Kidney (tissue), 13 donors: ENCODE measurements at regions not wholly inside any gene's neighbourhood (a gene's known extent, or its start where the extent isn't known, plus 50 kb on each side); places are given as distances from the start of the nearest gene placed in this dataset.

Experiments used
- DNase-seq, 5 donors: peaks; one replicate each; pipeline ENCODE4 v3.0.0-alpha.2; 2013 to 2020
- FAIRE-seq: peaks from 2 replicates; lab custom pipeline; 2012; peaks lifted over from hg19 to GRCh38; lab: Jason Lieb, UNC
- H3K27ac ChIP-seq, 2 donors: one replicate each; pipeline ENCODE4 v1.7.0; 2013; ENCODE audit warnings: low read depth in 2 of 2, low read length in 2 of 2, inconsistent platforms in 1 of 2
- H3K27me3 ChIP-seq: one replicate; pipeline ENCODE4 v1.7.1; 2013; ENCODE audit warnings: low read length, inconsistent platforms; ENCODE audit not compliant: control insufficient read depth, insufficient read depth
- H3K36me3 ChIP-seq, 3 donors: one replicate each; pipeline versions ENCODE4 v1.7.0 to v1.7.1; 2013; ENCODE audit warnings: low read length in 3 of 3, control low read depth in 1 of 3, inconsistent platforms in 1 of 3; ENCODE audit not compliant: insufficient read depth in 3 of 3, control insufficient read depth in 2 of 3
- H3K4me1 ChIP-seq, 3 donors: one replicate each; pipeline versions ENCODE4 v1.7.0 to v1.7.1; 2013; ENCODE audit warnings: low read length in 3 of 3, inconsistent platforms in 1 of 3, low read depth in 1 of 3; ENCODE audit not compliant: control insufficient read depth in 2 of 3, insufficient read depth in 2 of 3
- H3K4me3 ChIP-seq, 3 donors: one replicate each; pipeline versions ENCODE4 v1.7.0 to v1.8.1; 2013; ENCODE audit warnings: low read length in 3 of 3, control low read depth in 1 of 3, inconsistent platforms in 1 of 3
- H3K9ac ChIP-seq, 3 donors: one replicate each; pipeline versions ENCODE4 v1.7.0 to v1.7.1; 2013; ENCODE audit warnings: low read length in 3 of 3, control low read depth in 1 of 3, inconsistent platforms in 1 of 3
- H3K9me3 ChIP-seq, 3 donors: one replicate each; pipeline versions ENCODE4 v1.7.0 to v1.7.1; 2013; ENCODE audit warnings: low read length in 3 of 3, control low read depth in 1 of 3, inconsistent platforms in 1 of 3; ENCODE audit not compliant: control insufficient read depth in 2 of 3, insufficient read depth in 1 of 3
- CTCF ChIP-seq: IDR thresholded peaks from 3 replicates; pipeline ENCODE4 v1.5.1; 2012; ENCODE audit warnings: mild to moderate bottlenecking, moderate library complexity, borderline replicate concordance; ENCODE audit not compliant: insufficient read depth; ENCODE audit errors: extremely low read depth
- intact Hi-C: fragments of 100-400 bp; cut with DNase I; formaldehyde crosslinking; loops from one replicate; pipeline ENCODE4 v1.11.1; 2022
- donor health status: control.
- donor health status: control.
- donor health status: control.
- donor health status: control.
- donor health status: control.
- donor health status: DM: yes; HTN: yes; CAD: no.
- donor health status: Normal renal cell carcinoma (clear cell type).

- H3K27ac ChIP-seq: no peak overlapping the region
- H3K4me3 ChIP-seq: no peak overlapping the region
- H3K36me3 ChIP-seq: no peaks in the 10 kb centered on the region
- TF ChIP-seq CTCF: no peak
- H3K9ac ChIP-seq: no peak overlapping the region
- no peaks in the 10 kb centered on the region for H3K4me1 ChIP-seq
- FAIRE-seq (no peak), DNase-seq (no peak)
- no peaks in the 10 kb centered on the region for H3K9me3 ChIP-seq
- H3K27me3 ChIP-seq: no peaks in the 10 kb centered on the region
- intact Hi-C loops: no loop called here
Observed at GRCh38 chr16:55036371-55036821, 105.7 kb downstream of the IRX5 start.

GRCh38 chr16:55037046-55037445, 106.4 kb downstream of the IRX5 start:
- no peaks in the 10 kb centered on the region for H3K4me1 ChIP-seq
- DNase-seq (peak in 3 of 5 donors; percentile 46 to 72 (median 52)), FAIRE-seq (no peak)
- H3K36me3 ChIP-seq: no peaks in the 10 kb centered on the region
- no peak for TF ChIP-seq CTCF
- intact Hi-C loops: no loop called here
- H3K4me3 ChIP-seq: no peak overlapping the region
- H3K27me3 ChIP-seq: no peaks in the 10 kb centered on the region
- no peak overlapping the region for H3K27ac ChIP-seq
- no peak overlapping the region for H3K9ac ChIP-seq
- no peaks in the 10 kb centered on the region for H3K9me3 ChIP-seq

- no peaks in the 10 kb centered on the region for H3K9me3 ChIP-seq
- FAIRE-seq: no peak
Observed at GRCh38 chr16:55037966-55038365, 107.3 kb downstream of the IRX5 start.

More at GRCh38 chr16:55037966-55038365, 107.3 kb downstream of the IRX5 start:
- H3K27ac ChIP-seq: no peak overlapping the region
- H3K36me3 ChIP-seq: no peaks in the 10 kb centered on the region
- H3K27me3 ChIP-seq: no peaks in the 10 kb centered on the region
- H3K4me3 ChIP-seq: no peak overlapping the region
- intact Hi-C loops: no loop called here
- H3K9ac ChIP-seq: no peak overlapping the region
- H3K4me1 ChIP-seq: no peaks in the 10 kb centered on the region
- TF ChIP-seq CTCF: no peak
- DNase-seq: no peak
